GM19351 (cell line): ENCODE measurements at regions not wholly inside any gene's neighbourhood (a gene's known extent, or its start where the extent isn't known, plus 50 kb on each side); places are given as distances from the start of the nearest gene placed in this dataset.

Source experiments
- ATAC-seq: cut with Tn5 transposase; IDR thresholded peaks from one replicate; pipeline ENCODE4 v1.9.1; 2021; ENCODE audit warnings: mild to moderate bottlenecking, moderate library complexity; ENCODE audit not compliant: unreplicated experiment

GRCh38 chr20:59403261-59403961, 103.0 kb downstream of the EDN3 start:
- ATAC-seq = peak; percentile 61

- ATAC-seq = no peak
Observed at GRCh38 chr20:59403962-59404314, 103.5 kb downstream of the EDN3 start.

- no peak for ATAC-seq
Observed at GRCh38 chr20:59404749-59405148, 104.3 kb downstream of the EDN3 start.

GRCh38 chr20:59405226-59406200, 105.1 kb downstream of the EDN3 start:
- ATAC-seq = no peak

- no peak for ATAC-seq
Observed at GRCh38 chr20:59406446-59406845, 106.0 kb downstream of the EDN3 start.

- no peak for ATAC-seq
Observed at GRCh38 chr20:59411170-59411569, 110.8 kb downstream of the EDN3 start.

- no peak for ATAC-seq
Observed at GRCh38 chr20:59411589-59411988, 111.2 kb downstream of the EDN3 start.

- no peak for ATAC-seq
Observed at GRCh38 chr20:59412181-59412580, 111.8 kb downstream of the EDN3 start.

GRCh38 chr20:59412875-59413284, 112.5 kb downstream of the EDN3 start:
- ATAC-seq = no peak

GRCh38 chr20:59413326-59413865, 113.0 kb downstream of the EDN3 start:
- no peak for ATAC-seq

- no peak for ATAC-seq
Observed at GRCh38 chr20:59414936-59415623, 114.7 kb downstream of the EDN3 start.

- ATAC-seq = no peak
Observed at GRCh38 chr20:59416916-59417315, 116.5 kb downstream of the EDN3 start.

- ATAC-seq = no peak
Observed at GRCh38 chr20:59421089-59421488, 120.7 kb downstream of the EDN3 start.

GRCh38 chr20:59421920-59422637, 121.7 kb downstream of the EDN3 start:
- ATAC-seq = no peak

GRCh38 chr20:59422872-59423544, 122.6 kb downstream of the EDN3 start:
- no peak for ATAC-seq

GRCh38 chr20:59424976-59425375, 124.6 kb downstream of the EDN3 start:
- ATAC-seq = no peak

GRCh38 chr20:59425572-59425971, 125.2 kb downstream of the EDN3 start:
- ATAC-seq = no peak

- no peak for ATAC-seq
Observed at GRCh38 chr20:59428006-59428405, 127.6 kb downstream of the EDN3 start.

GRCh38 chr20:59428441-59429205, 128.2 kb downstream of the EDN3 start:
- ATAC-seq = no peak
